ENCODE measurements at regions not wholly inside any gene's neighbourhood (a gene's known extent, or its start where the extent isn't known, plus 50 kb on each side); places are given as distances from the start of the nearest gene placed in this dataset.

- TF ChIP-seq CREB3L1 (IDR thresholded peaks at IDR 0.05; ENCODE audit: borderline replicate concordance, low read depth), result no peak
Measured at GRCh38 chr4:141849778-141850177, 213.4 kb downstream of the IL15 start (continued).

GRCh38 chr4:141851246-141851891 is 215.0 kb downstream of the IL15 start:
- Histone ChIP-seq H3K79me2 (ENCODE audit: control insufficient read depth, insufficient read depth, low read length) (no peaks in the 10 kb centered on the region), H3K4me1 (replicated peaks in 1 of 2; ENCODE audit: control insufficient read depth in 2 of 2, insufficient read depth in 2 of 2, low read length in 2 of 2) (no peaks in the 10 kb centered on the region), H2AFZ (ENCODE audit: low read depth, low read length) (no peak overlapping the region), H3K27me3 (ENCODE audit: control insufficient read depth in 2 of 2, insufficient read depth in 2 of 2, low read length in 2 of 2) (no peaks in the 10 kb centered on the region), H3K4me2 (ENCODE audit: insufficient read depth, low read length) (no peak overlapping the region), H3K4me3 (no peak overlapping the region), H3K9ac (ENCODE audit: insufficient read depth in 1 of 2, low read depth in 2 of 2, low read length in 2 of 2) (no peak overlapping the region), H3K36me3 (ENCODE audit: control insufficient read depth, insufficient read depth, low read length) (no peaks in the 10 kb centered on the region), H3K9me1 (ENCODE audit: control insufficient read depth, insufficient read depth, low read length) (no peaks in the 10 kb centered on the region), H3K9me3 (replicated peaks; ENCODE audit: control insufficient read depth, insufficient read depth, low read depth, low read length) (no peaks in the 10 kb centered on the region), H3K27ac (ENCODE audit: extremely low read depth, low read depth, low read length) (no peak overlapping the region), H4K20me1 (replicated peaks; ENCODE audit: control insufficient read depth, insufficient read depth, low read length) (no peaks in the 10 kb centered on the region)
- POLR2A ChIA-PET, result no interaction called here
- FAIRE-seq (no peak), ATAC-seq (no peak), DNase-seq (ENCODE audit: extremely low read depth in 1 of 4, low spot score in 3 of 4) (no peak)
- in situ Hi-C loops (cut with MboI), result no loop called here
- BruUV-seq (replicated peaks), result no TSS peak
- CTCF ChIA-PET (ENCODE audit: low intra/inter-chr PET ratio), result no interaction called here
- intact Hi-C loops (cut with micrococcal nuclease), result no loop called here
- WGBS (ENCODE audit: insufficient coverage, low coverage, missing lambda C conversion rate), result 3% methylated on average over 2 of the region's 2 CpGs
- TF ChIP-seq ZNF175 (CRISPR knock-in tag; IDR thresholded peaks at IDR 0.05; ENCODE audit: low read depth) (no peak), ID3 (CRISPR knock-in tag; IDR thresholded peaks at IDR 0.05) (no peak), ID3 (tag; IDR thresholded peaks at IDR 0.05) (no peak), ZNF436 (CRISPR knock-in tag; IDR thresholded peaks at IDR 0.05) (no peak), BCL6 (CRISPR knock-in tag; IDR thresholded peaks at IDR 0.05) (no peak), ZFP36 (IDR thresholded peaks at IDR 0.05; ENCODE audit: low read depth, low read length, partially characterized antibody) (no peak), HSF4 (CRISPR knock-in tag; IDR thresholded peaks at IDR 0.05; ENCODE audit: borderline replicate concordance) (no peak), ARID2 (IDR thresholded peaks at IDR 0.05) (no peak), NR2F6 (CRISPR knock-in tag; IDR thresholded peaks at IDR 0.05) (no peak)
- TF ChIP-seq, protein P1, sequence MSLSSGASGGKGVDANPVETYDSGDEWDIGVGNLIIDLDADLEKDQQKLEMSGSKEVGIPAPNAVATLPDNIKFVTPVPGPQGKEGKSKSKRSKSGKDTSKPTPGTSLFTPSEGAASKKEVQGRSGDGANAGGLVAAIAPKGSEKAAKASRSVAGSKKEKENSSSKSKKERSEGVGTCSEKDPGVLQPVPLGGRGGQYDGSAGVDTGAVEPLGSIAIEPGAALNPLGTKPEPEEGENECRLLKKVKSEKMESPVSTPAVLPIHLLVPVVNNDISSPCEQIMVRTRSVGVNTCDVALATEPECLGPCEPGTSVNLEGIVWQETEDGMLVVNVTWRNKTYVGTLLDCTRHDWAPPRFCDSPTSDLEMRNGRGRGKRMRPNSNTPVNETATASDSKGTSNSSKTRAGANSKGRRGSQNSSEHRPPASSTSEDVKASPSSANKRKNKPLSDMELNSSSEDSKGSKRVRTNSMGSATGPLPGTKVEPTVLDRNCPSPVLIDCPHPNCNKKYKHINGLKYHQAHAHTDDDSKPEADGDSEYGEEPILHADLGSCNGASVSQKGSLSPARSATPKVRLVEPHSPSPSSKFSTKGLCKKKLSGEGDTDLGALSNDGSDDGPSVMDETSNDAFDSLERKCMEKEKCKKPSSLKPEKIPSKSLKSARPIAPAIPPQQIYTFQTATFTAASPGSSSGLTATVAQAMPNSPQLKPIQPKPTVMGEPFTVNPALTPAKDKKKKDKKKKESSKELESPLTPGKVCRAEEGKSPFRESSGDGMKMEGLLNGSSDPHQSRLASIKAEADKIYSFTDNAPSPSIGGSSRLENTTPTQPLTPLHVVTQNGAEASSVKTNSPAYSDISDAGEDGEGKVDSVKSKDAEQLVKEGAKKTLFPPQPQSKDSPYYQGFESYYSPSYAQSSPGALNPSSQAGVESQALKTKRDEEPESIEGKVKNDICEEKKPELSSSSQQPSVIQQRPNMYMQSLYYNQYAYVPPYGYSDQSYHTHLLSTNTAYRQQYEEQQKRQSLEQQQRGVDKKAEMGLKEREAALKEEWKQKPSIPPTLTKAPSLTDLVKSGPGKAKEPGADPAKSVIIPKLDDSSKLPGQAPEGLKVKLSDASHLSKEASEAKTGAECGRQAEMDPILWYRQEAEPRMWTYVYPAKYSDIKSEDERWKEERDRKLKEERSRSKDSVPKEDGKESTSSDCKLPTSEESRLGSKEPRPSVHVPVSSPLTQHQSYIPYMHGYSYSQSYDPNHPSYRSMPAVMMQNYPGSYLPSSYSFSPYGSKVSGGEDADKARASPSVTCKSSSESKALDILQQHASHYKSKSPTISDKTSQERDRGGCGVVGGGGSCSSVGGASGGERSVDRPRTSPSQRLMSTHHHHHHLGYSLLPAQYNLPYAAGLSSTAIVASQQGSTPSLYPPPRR (CRISPR knock-in tag; IDR thresholded peaks at IDR 0.05; ENCODE audit: borderline replicate concordance), result no peak

Data from K562 (cell line).